NCI-H187 (cell line): ENCODE measurements at regions not wholly inside any gene's neighbourhood (a gene's known extent, or its start where the extent isn't known, plus 50 kb on each side); places are given as distances from the start of the nearest gene placed in this dataset.

ENCODE experiments used
- DNase-seq, 2 experiments: peaks; one replicate each; lab custom pipeline; 2025; lab: John Stamatoyannopoulos, UW

GRCh38 chr12:125888921-125889320, 823.7 kb downstream of the AACS start:
- DNase-seq, result no peak

GRCh38 chr12:125889742-125890141, 824.5 kb downstream of the AACS start:
- DNase-seq, result no peak

GRCh38 chr12:125890366-125890905, 825.2 kb downstream of the AACS start:
- DNase-seq, result no peak

- no peak for DNase-seq
Observed at GRCh38 chr12:125890971-125891370, 825.7 kb downstream of the AACS start.

- DNase-seq, result no peak
Observed at GRCh38 chr12:125892276-125892675, 827.0 kb downstream of the AACS start.

GRCh38 chr12:125902991-125903390, 837.8 kb downstream of the AACS start:
- DNase-seq, result no peak

- DNase-seq, result no peak
Observed at GRCh38 chr12:125907351-125907750, 842.1 kb downstream of the AACS start.

- DNase-seq, result no peak
Observed at GRCh38 chr12:125919856-125920470, 854.7 kb downstream of the AACS start.

GRCh38 chr12:125922330-125922729, 857.1 kb downstream of the AACS start:
- DNase-seq, result no peak

GRCh38 chr12:125936502-125936901, 871.3 kb downstream of the AACS start:
- no peak for DNase-seq

- DNase-seq, result no peak
Observed at GRCh38 chr12:125944446-125944845, 879.2 kb downstream of the AACS start.

GRCh38 chr12:125949471-125949870, 884.2 kb downstream of the AACS start:
- DNase-seq, result no peak

- DNase-seq, result no peak
Observed at GRCh38 chr12:125954362-125954761, 889.1 kb downstream of the AACS start.

GRCh38 chr12:125956186-125956585, 891.0 kb downstream of the AACS start:
- DNase-seq, result no peak

GRCh38 chr12:125966641-125967040, 901.4 kb downstream of the AACS start:
- DNase-seq, result no peak

- DNase-seq, result no peak
Observed at GRCh38 chr12:125968413-125968812, 903.2 kb downstream of the AACS start.

- DNase-seq, result no peak
Observed at GRCh38 chr12:125971981-125972380, 906.7 kb downstream of the AACS start.

- DNase-seq, result no peak
Observed at GRCh38 chr12:125978286-125978685, 913.1 kb downstream of the AACS start.

GRCh38 chr12:125981610-125982253, 916.5 kb downstream of the AACS start:
- no peak for DNase-seq

- DNase-seq, result no peak
Observed at GRCh38 chr12:125983094-125983783, 918.0 kb downstream of the AACS start.

GRCh38 chr12:125983784-125984500, 918.7 kb downstream of the AACS start:
- no peak for DNase-seq

GRCh38 chr12:125988545-125988944, 923.3 kb downstream of the AACS start:
- DNase-seq, result no peak
